Hepatocyte (in vitro differentiated cells): ENCODE measurements at regions not wholly inside any gene's neighbourhood (a gene's known extent, or its start where the extent isn't known, plus 50 kb on each side); places are given as distances from the start of the nearest gene placed in this dataset.
A peak's percentile ranks its signal among the peaks of the same experiment; 100 is the strongest.

Experiments
- DNase-seq: peaks from one replicate; pipeline ENCODE4 v3.0.0-alpha.2; 2016; ENCODE audit warnings: low spot score
- H2AFZ ChIP-seq: fragments of 200-600 bp; sonication (generic); 2 replicates; pipeline ENCODE4 v1.6.0; 2016; ENCODE audit warnings: antibody characterized with exemption, mild to moderate bottlenecking
- H3K27ac ChIP-seq: fragments of 200-600 bp; sonication (generic); 2 replicates; pipeline ENCODE4 v1.5.1; 2016; ENCODE audit warnings: mild to moderate bottlenecking
- H3K27me3 ChIP-seq: fragments of 200-600 bp; sonication (generic); 2 replicates; pipeline ENCODE4 v1.6.1; 2016
- H3K36me3 ChIP-seq: fragments of 200-600 bp; sonication (generic); replicated peaks from 2 replicates; pipeline ENCODE4 v1.5.1; 2016; ENCODE audit warnings: low read depth; ENCODE audit not compliant: insufficient read depth
- H3K4me1 ChIP-seq: fragments of 200-600 bp; sonication (generic); 2 replicates; pipeline ENCODE4 v1.5.1; 2016; ENCODE audit warnings: mild to moderate bottlenecking, moderate library complexity; ENCODE audit not compliant: insufficient read depth
- H3K4me2 ChIP-seq: fragments of 200-600 bp; sonication (generic); 2 replicates; pipeline ENCODE4 v1.6.0; 2016
- H3K4me3 ChIP-seq: fragments of 200-600 bp; sonication (generic); 2 replicates; pipeline ENCODE4 v1.5.1; 2016; ENCODE audit warnings: mild to moderate bottlenecking
- H3K79me2 ChIP-seq: fragments of 200-600 bp; sonication (generic); 2 replicates; pipeline ENCODE4 v1.6.0; 2017; ENCODE audit warnings: mild to moderate bottlenecking
- H3K9me2 ChIP-seq: fragments of 200-600 bp; sonication (generic); replicated peaks from 2 replicates; pipeline ENCODE4 v1.6.0; 2017; ENCODE audit warnings: mild to moderate bottlenecking; ENCODE audit not compliant: insufficient read depth
- H3K9me3 ChIP-seq: fragments of 200-600 bp; sonication (generic); 2 replicates; pipeline ENCODE4 v1.5.1; 2016; ENCODE audit warnings: low read depth, mild to moderate bottlenecking
- H4K20me1 ChIP-seq: fragments of 200-600 bp; sonication (generic); 2 replicates; pipeline ENCODE4 v1.6.0; 2016; ENCODE audit warnings: mild to moderate bottlenecking; ENCODE audit not compliant: insufficient read depth, poor library complexity, severe bottlenecking
- EZH2 ChIP-seq: fragments of 200-600 bp; sonication (generic); IDR thresholded peaks from 2 replicates; pipeline ENCODE4 v1.6.1; 2016; ENCODE audit warnings: antibody characterized with exemption, mild to moderate bottlenecking, borderline replicate concordance
- EZH2phosphoT487 ChIP-seq: fragments of 200-600 bp; sonication (generic); IDR thresholded peaks from one replicate; pipeline ENCODE4 v1.6.1; 2018; ENCODE audit warnings: antibody characterized with exemption, mild to moderate bottlenecking, low read depth, moderate library complexity; ENCODE audit not compliant: unreplicated experiment, severe bottlenecking
- WGBS: methylation state at CpG from one replicate; pipeline ENCODE4 v1.1.6; 2016; ENCODE audit warnings: low lambda C conversion rate; ENCODE audit errors: missing lambda C conversion rate; 5-methylcytosine and 5-hydroxymethylcytosine counted together
- TF ChIP-seq, protein P1 (sequence below): fragments of 200-600 bp; sonication (generic); IDR thresholded peaks from 2 replicates; pipeline ENCODE4 v1.5.1; 2016; ENCODE audit warnings: antibody characterized with exemption, mild to moderate bottlenecking; ENCODE audit not compliant: poor library complexity

DNA sequence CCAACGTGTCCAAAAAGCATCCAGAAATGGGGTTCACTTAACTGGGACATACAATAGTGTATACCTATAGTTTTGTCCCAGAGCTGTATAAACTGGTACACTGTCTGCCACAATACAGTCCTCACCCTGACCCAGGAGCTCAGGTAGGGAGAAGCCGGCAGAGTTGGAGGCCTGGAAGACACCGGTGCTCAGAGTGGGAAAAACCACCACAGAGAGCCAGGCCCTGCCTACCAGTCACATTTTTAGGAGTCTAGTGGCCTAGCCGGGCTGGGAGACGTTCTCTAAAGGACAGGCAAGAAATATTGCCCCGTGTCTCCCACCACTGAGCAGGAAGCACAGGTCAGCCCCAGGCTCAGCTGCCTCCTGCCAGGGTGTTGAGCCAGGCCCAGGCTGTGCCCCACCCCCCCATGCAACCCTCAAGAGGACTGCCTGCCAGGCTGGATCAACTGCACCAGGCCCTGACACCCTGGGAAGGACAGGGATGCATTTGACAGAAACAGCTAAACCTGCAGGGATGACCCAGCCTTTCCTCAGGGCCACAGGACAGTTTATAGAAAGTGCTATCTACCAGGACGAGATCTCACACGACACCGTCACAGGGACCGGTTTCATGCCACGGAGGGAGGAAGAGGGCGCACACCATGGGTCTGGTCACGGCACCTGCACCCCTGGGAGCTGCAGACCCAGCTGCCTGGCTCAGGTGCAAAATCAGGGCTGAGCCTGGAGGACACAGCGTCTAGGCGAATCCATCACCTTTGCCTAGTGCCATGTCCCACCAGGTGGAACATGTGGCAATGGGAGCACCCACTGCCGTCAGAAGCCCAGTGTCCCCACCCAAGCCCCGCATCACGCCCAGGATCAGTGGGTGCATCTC, 89.9 kb downstream of the TMEM18 start:
- TF ChIP-seq, protein P1, sequence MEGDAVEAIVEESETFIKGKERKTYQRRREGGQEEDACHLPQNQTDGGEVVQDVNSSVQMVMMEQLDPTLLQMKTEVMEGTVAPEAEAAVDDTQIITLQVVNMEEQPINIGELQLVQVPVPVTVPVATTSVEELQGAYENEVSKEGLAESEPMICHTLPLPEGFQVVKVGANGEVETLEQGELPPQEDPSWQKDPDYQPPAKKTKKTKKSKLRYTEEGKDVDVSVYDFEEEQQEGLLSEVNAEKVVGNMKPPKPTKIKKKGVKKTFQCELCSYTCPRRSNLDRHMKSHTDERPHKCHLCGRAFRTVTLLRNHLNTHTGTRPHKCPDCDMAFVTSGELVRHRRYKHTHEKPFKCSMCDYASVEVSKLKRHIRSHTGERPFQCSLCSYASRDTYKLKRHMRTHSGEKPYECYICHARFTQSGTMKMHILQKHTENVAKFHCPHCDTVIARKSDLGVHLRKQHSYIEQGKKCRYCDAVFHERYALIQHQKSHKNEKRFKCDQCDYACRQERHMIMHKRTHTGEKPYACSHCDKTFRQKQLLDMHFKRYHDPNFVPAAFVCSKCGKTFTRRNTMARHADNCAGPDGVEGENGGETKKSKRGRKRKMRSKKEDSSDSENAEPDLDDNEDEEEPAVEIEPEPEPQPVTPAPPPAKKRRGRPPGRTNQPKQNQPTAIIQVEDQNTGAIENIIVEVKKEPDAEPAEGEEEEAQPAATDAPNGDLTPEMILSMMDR = no peak
- no peak for TF ChIP-seq EZH2
- TF ChIP-seq EZH2phosphoT487 = no peak
- H3K4me1 ChIP-seq = peaks cover 7% of the 10 kb centered on the region
- no peak for DNase-seq
- peak overlapping the region; percentile 83 for H3K27ac ChIP-seq
- H3K4me3 ChIP-seq = no peak overlapping the region
- H3K9me2 ChIP-seq = no peaks in the 10 kb centered on the region
- WGBS = 90% methylated on average over 18 of the region's 18 CpGs
- H3K9me3 ChIP-seq = no peaks in the 10 kb centered on the region
- H3K4me2 ChIP-seq = no peak overlapping the region
- no peaks in the 10 kb centered on the region for H3K27me3 ChIP-seq
- H3K36me3 ChIP-seq = no peaks in the 10 kb centered on the region
- H4K20me1 ChIP-seq = no peaks in the 10 kb centered on the region
- no peak overlapping the region for H2AFZ ChIP-seq
- H3K79me2 ChIP-seq = no peaks in the 10 kb centered on the region

DNA sequence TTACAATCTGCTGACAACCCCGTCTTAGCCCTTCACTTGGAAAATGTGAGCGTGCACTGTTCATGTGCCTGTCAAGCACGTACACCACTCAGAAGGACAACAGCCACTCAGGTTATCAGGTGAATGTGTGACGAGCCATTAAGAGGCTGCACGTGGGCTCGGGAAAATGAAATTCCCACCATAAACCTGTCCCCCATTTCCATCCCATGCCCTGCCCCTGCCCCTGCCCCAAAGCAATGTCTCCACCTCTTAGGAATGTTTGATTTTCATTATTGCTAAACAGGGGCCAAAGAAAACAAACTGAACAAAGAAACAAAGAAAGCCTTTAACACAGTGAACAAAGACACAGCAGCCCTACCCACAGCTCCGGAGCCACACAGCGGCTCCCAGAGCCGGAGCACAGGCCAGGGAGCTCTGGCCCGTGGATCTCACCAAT, 90.5 kb downstream of the TMEM18 start:
- no peaks in the 10 kb centered on the region for H3K27me3 ChIP-seq
- H3K4me1 ChIP-seq = peaks cover 7% of the 10 kb centered on the region
- H4K20me1 ChIP-seq = no peaks in the 10 kb centered on the region
- peak; percentile 39 for DNase-seq
- H3K79me2 ChIP-seq = no peaks in the 10 kb centered on the region
- WGBS = 61% methylated on average over 10 of the region's 10 CpGs
- H3K4me3 ChIP-seq = no peak overlapping the region
- no peak overlapping the region for H3K4me2 ChIP-seq
- TF ChIP-seq EZH2phosphoT487 = no peak
- no peaks in the 10 kb centered on the region for H3K9me2 ChIP-seq
- no peak overlapping the region for H2AFZ ChIP-seq
- H3K9me3 ChIP-seq = no peaks in the 10 kb centered on the region
- H3K27ac ChIP-seq = peak overlapping the region; percentile 83
- no peaks in the 10 kb centered on the region for H3K36me3 ChIP-seq

DNA sequence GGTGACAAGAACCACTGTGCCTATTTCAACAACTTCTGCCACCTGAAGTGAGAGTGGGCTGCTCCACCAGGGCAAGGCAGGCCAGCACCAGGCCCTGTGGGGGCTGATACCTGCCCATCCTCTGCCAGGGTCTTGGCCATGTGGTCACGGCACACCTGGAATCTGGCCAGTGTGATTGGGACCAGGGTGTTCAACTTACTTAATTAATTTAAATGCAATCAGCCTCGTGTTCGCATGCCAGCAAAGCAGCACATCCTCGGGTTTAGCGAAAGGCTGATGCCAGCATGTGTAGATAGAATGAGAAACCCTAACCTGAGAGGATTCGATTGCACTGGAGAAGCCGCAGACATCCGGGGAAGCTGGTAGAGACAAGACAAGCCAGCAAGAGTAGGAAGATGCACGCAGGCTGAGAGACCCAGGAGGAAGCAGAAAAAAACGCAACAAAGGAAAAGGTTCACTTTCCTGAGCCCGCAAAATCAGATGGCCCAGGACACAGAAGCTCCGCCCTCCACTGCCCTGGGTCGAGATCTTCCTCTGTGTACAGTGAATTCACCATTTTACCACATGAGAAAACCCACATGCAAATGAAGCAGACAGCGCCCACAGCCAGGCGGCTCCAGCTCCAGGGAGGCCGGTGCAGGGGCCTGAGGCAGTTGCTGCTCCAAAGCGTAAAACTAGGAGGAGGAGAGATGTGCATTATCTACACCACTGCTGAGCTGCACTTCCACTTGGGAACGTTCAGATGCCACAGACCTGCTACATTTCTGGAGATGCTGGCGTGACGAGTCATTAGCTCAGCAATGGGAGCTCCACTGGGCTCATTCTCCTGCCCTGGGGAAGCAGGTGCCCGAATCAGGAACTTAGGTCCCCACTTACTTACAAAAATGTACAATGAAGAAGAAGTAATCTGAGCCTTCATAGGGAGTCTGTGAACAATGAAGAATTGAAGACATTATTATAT, 92.1 kb downstream of the TMEM18 start:
- Histone ChIP-seq H2AFZ (no peak overlapping the region), H3K9me3 (no peaks in the 10 kb centered on the region), H4K20me1 (no peaks in the 10 kb centered on the region), H3K4me3 (no peak overlapping the region), H3K4me1 (peaks cover 7% of the 10 kb centered on the region), H3K79me2 (no peaks in the 10 kb centered on the region), H3K27me3 (no peaks in the 10 kb centered on the region), H3K27ac (no peak overlapping the region), H3K36me3 (no peaks in the 10 kb centered on the region), H3K9me2 (no peaks in the 10 kb centered on the region), H3K4me2 (no peak overlapping the region)
- no peak for DNase-seq
- 78% methylated on average over 21 of the region's 21 CpGs for WGBS
- no peak for TF ChIP-seq EZH2phosphoT487
- TF ChIP-seq, protein P1 = no peak
- no peak for TF ChIP-seq EZH2

DNA sequence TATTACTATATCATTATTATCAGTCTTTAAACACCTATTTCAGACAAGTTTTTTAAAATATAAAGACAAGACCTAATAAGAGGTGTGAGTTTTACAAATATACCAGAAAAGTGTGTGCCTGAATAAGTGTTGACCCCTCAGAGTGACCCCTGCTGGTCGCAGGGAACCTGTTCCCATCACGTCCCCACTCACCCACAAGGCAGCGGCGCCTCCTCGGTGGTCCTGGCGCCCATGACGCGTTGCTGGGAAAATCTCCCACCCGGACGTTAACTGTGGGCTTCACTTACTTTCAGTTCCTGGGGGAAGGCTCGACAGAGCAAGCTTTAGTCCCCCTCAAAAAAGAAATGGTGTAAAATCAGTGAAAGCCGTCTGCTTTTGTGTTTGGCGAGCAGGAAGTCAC, 93.5 kb downstream of the TMEM18 start:
- Histone ChIP-seq H3K4me1 (peaks cover 7% of the 10 kb centered on the region), H3K36me3 (no peaks in the 10 kb centered on the region), H3K9me3 (no peaks in the 10 kb centered on the region), H2AFZ (no peak overlapping the region), H3K4me2 (no peak overlapping the region), H3K27ac (no peak overlapping the region), H4K20me1 (no peaks in the 10 kb centered on the region), H3K9me2 (no peaks in the 10 kb centered on the region), H3K79me2 (no peaks in the 10 kb centered on the region), H3K27me3 (no peaks in the 10 kb centered on the region), H3K4me3 (no peak overlapping the region)
- 79% methylated on average over 13 of the region's 13 CpGs for WGBS
- DNase-seq = no peak
- TF ChIP-seq EZH2 = no peak
- TF ChIP-seq, protein P1 = no peak
- no peak for TF ChIP-seq EZH2phosphoT487
